ENCODE measurements at regions not wholly inside any gene's neighbourhood (a gene's known extent, or its start where the extent isn't known, plus 50 kb on each side); places are given as distances from the start of the nearest gene placed in this dataset.

DNA sequence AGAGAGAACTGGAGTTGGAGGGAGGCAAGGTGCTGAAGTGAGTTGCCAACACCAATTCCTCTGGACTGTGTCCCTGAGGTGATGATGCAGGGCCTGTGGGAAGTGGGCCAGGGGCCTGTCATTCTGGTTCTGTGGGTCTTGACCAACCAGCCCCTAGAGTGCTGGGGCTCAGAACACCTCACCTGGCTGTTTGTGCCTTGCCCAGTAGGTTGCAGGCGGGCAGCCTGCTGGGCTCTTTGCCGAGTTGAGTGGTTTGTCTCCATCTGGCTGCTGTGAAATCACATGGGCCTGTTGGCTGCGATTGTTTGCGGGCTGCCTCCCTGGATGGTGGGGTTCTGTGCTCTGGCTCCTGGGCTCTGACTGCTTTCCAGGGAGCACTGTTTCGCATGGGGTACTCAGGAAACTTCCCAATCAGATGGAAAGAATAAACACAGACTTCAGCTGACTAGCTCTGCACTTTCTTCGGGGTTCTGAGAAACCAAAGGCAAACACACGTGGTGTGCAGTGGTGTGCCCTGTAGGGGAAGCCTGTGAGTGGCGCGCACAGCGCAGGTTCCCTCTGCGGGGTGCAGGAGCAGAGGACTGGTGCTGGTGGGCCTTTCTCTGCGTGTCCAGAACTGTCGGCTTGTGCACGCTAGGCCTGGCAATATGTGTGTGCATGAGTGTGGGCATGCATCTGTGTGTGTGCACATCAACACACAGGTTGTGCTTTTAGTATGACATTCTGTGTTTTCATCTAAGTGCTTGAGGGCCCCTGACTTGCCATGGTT is 95.1 kb downstream of the RHOU start:
- TF ChIP-seq ZNF384 (IDR thresholded peaks at IDR 0.05): no peak
- TF ChIP-seq ELF4 (IDR thresholded peaks at IDR 0.05): no peak
- no peak for TF ChIP-seq SP1 (IDR thresholded peaks at IDR 0.05)
- TF ChIP-seq BHLHE40 (IDR thresholded peaks at IDR 0.05; ENCODE audit: borderline replicate concordance): no peak
- TF ChIP-seq FOXM1 (IDR thresholded peaks at IDR 0.05; ENCODE audit: borderline replicate concordance): no peak
- no peak for TF ChIP-seq L3MBTL2 (conservative IDR thresholded peaks at IDR 0.05)
- no peak for TF ChIP-seq FOXA1 (IDR thresholded peaks at IDR 0.05)
- no peak for TF ChIP-seq TARDBP (IDR thresholded peaks at IDR 0.05)
- TF ChIP-seq HDGF (IDR thresholded peaks at IDR 0.05; ENCODE audit: borderline replicate concordance): 0 out of 2 replicates have a peak, but pooled peaks have one; percentile 33
- TF ChIP-seq FOXK2 (IDR thresholded peaks at IDR 0.05): no peak
